Erythroblast (primary cell): ENCODE measurements at regions not wholly inside any gene's neighbourhood (a gene's known extent, or its start where the extent isn't known, plus 50 kb on each side); places are given as distances from the start of the nearest gene placed in this dataset.

Source experiments
- GATA1 ChIP-seq: IDR thresholded peaks from 2 replicates; pipeline ENCODE4 v1.6.1; 2011; ENCODE audit warnings: low read depth, mild to moderate bottlenecking, control low read depth, low read length, moderate library complexity
- POLR2A ChIP-seq: IDR thresholded peaks from 2 replicates; pipeline ENCODE4 v1.6.1; 2011; ENCODE audit warnings: mild to moderate bottlenecking, low read length

DNA sequence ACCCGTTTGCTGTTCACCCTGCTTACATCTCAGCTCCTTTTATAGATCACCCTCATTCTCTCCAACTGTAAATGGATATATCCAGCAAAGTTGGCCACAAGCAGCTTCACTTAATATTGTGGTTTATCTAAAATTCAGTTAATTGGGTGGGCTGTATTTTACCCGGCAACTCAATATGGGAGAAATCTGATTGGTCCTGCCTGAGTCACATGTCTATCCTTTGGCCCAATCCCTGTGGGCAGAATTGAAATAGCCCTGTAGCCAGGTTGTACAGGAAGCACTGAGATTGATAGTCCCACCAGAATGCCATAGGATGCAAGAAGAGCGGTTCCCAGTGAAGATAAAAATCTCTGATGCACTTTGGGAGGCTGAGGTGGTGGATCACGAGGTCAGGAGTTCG is 73.2 kb downstream of the AIPL1 start:
- no peak for TF ChIP-seq POLR2A
- TF ChIP-seq GATA1, result no peak
